ENCODE measurements at regions not wholly inside any gene's neighbourhood (a gene's known extent, or its start where the extent isn't known, plus 50 kb on each side); places are given as distances from the start of the nearest gene placed in this dataset.

DNA sequence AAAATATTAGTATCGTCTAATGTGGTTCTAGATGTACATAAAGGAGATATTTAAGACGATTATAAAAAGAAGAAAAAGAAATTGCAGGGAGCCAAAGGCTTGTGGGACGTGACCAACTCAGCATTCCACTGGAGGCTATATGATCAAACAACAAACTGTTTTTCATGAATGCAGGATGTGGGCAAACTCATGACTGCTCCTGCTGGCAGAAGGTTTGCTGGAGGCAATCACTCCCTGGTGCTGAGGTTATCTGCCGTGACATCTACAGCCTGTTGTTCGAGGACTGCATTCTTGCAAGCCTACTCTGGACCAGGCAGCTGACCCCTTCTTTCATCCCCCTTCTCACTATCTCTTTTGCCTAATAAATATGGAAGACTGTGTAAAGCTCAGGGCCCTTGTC, 518.1 kb downstream of the UQCRFS1 start:
- FAIRE-seq (no peak), ATAC-seq (no peak), DNase-seq (ENCODE audit: low read depth, low spot score) (no peak)
- TF ChIP-seq KLF5 (IDR thresholded peaks at IDR 0.05; ENCODE audit: partially characterized antibody) (no peak), BACH1 (IDR thresholded peaks at IDR 0.05; ENCODE audit: borderline replicate concordance) (no peak), JUND (IDR thresholded peaks at IDR 0.05; ENCODE audit: low read depth, low read length) (no peak), BHLHE40 (IDR thresholded peaks at IDR 0.05; ENCODE audit: borderline replicate concordance in 1 of 2, low read depth in 2 of 2, low read length in 1 of 2) (no peak), TAF1 (IDR thresholded peaks at IDR 0.05; ENCODE audit: borderline replicate concordance, low read depth, low read length) (no peak), GABPA (IDR thresholded peaks at IDR 0.05; ENCODE audit: low read depth) (no peak), SP1 (IDR thresholded peaks at IDR 0.05; ENCODE audit: low read depth, low read length) (no peak), CHD2 (IDR thresholded peaks at IDR 0.05; ENCODE audit: borderline replicate concordance, low read depth, low read length) (no peak), SIX5 (IDR thresholded peaks at IDR 0.05; ENCODE audit: low read depth, low read length, severe bottlenecking) (no peak), IRF4 (IDR thresholded peaks at IDR 0.05; ENCODE audit: low read depth, low read length) (no peak), ATF2 (IDR thresholded peaks at IDR 0.05; ENCODE audit: low read length) (no peak), SMAD5 (IDR thresholded peaks at IDR 0.05; ENCODE audit: low read depth) (no peak), MEF2B (IDR thresholded peaks at IDR 0.05; ENCODE audit: partially characterized antibody, poor library complexity, severe bottlenecking) (no peak), PKNOX1 (IDR thresholded peaks at IDR 0.05) (no peak), FOXM1 (IDR thresholded peaks at IDR 0.05; ENCODE audit: low read depth, low read length) (no peak), ZZZ3 (IDR thresholded peaks at IDR 0.05; ENCODE audit: control insufficient read depth, insufficient read length, low read depth) (no peak), NFXL1 (IDR thresholded peaks at IDR 0.05; ENCODE audit: borderline replicate concordance) (no peak)
- TF ChIP-seq, protein P1, sequence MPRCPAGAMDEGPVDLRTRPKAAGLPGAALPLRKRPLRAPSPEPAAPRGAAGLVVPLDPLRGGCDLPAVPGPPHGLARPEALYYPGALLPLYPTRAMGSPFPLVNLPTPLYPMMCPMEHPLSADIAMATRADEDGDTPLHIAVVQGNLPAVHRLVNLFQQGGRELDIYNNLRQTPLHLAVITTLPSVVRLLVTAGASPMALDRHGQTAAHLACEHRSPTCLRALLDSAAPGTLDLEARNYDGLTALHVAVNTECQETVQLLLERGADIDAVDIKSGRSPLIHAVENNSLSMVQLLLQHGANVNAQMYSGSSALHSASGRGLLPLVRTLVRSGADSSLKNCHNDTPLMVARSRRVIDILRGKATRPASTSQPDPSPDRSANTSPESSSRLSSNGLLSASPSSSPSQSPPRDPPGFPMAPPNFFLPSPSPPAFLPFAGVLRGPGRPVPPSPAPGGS (IDR thresholded peaks at IDR 0.05; ENCODE audit: borderline replicate concordance, insufficient read depth, low read depth, low read length, poor library complexity, severe bottlenecking) = no peak
- TF ChIP-seq, protein P2, sequence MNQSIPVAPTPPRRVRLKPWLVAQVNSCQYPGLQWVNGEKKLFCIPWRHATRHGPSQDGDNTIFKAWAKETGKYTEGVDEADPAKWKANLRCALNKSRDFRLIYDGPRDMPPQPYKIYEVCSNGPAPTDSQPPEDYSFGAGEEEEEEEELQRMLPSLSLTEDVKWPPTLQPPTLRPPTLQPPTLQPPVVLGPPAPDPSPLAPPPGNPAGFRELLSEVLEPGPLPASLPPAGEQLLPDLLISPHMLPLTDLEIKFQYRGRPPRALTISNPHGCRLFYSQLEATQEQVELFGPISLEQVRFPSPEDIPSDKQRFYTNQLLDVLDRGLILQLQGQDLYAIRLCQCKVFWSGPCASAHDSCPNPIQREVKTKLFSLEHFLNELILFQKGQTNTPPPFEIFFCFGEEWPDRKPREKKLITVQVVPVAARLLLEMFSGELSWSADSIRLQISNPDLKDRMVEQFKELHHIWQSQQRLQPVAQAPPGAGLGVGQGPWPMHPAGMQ (IDR thresholded peaks at IDR 0.05; ENCODE audit: borderline replicate concordance) = no peak
- no peaks in the 10 kb centered on the region for H3K36me3 ChIP-seq (ENCODE audit: control insufficient read depth in 2 of 2, insufficient read depth in 2 of 2, low read length in 1 of 2)
- no peaks in the 10 kb centered on the region for H3K27me3 ChIP-seq (replicated peaks in 1 of 2; ENCODE audit: control insufficient read depth in 2 of 2, insufficient read depth in 2 of 2, low read length in 1 of 2)
- H3K4me3 ChIP-seq = no peak overlapping the region
- ChIA-PET SMC1A (ENCODE audit: uncharacterized antibody, unreplicated experiment) (no interaction called here), CTCF (interaction anchor here (0.7 kb wide), 1 partner anchor 12 kb away, joined by 3 read pairs; no protein-coding TSS in a partner anchor), POLR2A (no interaction called here), RAD21 (ENCODE audit: unreplicated experiment) (no interaction called here)
- H3K9ac ChIP-seq (ENCODE audit: control insufficient read depth, insufficient read depth, low read length) = no peak overlapping the region
- no peaks in the 10 kb centered on the region for H3K79me2 ChIP-seq (ENCODE audit: control insufficient read depth, insufficient read depth, low read length)
- BruUV-seq (replicated peaks) = no TSS peak
- in situ Hi-C loops (cut with MboI) = no loop called here
- WGBS (ENCODE audit: insufficient coverage, insufficient replicate concordance, low lambda C conversion rate, missing lambda C conversion rate) = 2% methylated on average over 5 of the region's 5 CpGs
- no peaks in the 10 kb centered on the region for H3K4me1 ChIP-seq (ENCODE audit: control insufficient read depth, insufficient read depth, low read length)
- no peak overlapping the region for H2AFZ ChIP-seq (ENCODE audit: control insufficient read depth, low read depth, low read length)
- H3K4me2 ChIP-seq (ENCODE audit: control insufficient read depth, insufficient read depth) = no peak overlapping the region
- no peaks in the 10 kb centered on the region for H4K20me1 ChIP-seq (ENCODE audit: control insufficient read depth, insufficient read depth)
- H3K9me3 ChIP-seq (replicated peaks; ENCODE audit: control insufficient read depth, insufficient read depth, low read length) = no peaks in the 10 kb centered on the region
- no peak overlapping the region for H3K27ac ChIP-seq (ENCODE audit: control insufficient read depth, insufficient read depth)
- intact Hi-C loops (cut with micrococcal nuclease; ENCODE audit: unreplicated experiment) = no loop called here
